GM23338 (cell line): ENCODE measurements at regions not wholly inside any gene's neighbourhood (a gene's known extent, or its start where the extent isn't known, plus 50 kb on each side); places are given as distances from the start of the nearest gene placed in this dataset.
A peak's percentile ranks its signal among the peaks of the same experiment; 100 is the strongest.

ENCODE experiments used
- ATAC-seq: fragments of 200-7000 bp; cut with Tn5 transposase; 3 replicates; pipeline ENCODE4 v1.9.1; 2020
- DNase-seq: peaks from one replicate; pipeline ENCODE4 v3.0.0-alpha.2; 2015; ENCODE audit warnings: low spot score
- H2AFZ ChIP-seq: fragments of 200-600 bp; sonication (generic); 2 replicates; pipeline ENCODE4 v1.8.0; 2016; ENCODE audit warnings: antibody characterized with exemption, mild to moderate bottlenecking, moderate library complexity
- H3F3A ChIP-seq: fragments of 200-600 bp; sonication (generic); replicated peaks from 2 replicates; pipeline ENCODE4 v1.8.0; 2017; ENCODE audit warnings: antibody characterized with exemption, mixed run types, low read depth
- H3K27ac ChIP-seq: fragments of 200-600 bp; sonication (generic); 2 replicates; pipeline ENCODE4 v1.6.1; 2016; ENCODE audit warnings: low read depth
- H3K27me3 ChIP-seq: fragments of 200-600 bp; sonication (generic); 2 replicates; pipeline ENCODE4 v1.8.0; 2016; ENCODE audit warnings: mild to moderate bottlenecking, mixed run types, moderate library complexity; ENCODE audit not compliant: insufficient read depth
- H3K36me3 ChIP-seq: fragments of 200-600 bp; sonication (generic); 2 replicates; pipeline ENCODE4 v1.8.0; 2016; ENCODE audit warnings: mild to moderate bottlenecking; ENCODE audit not compliant: insufficient read depth
- H3K4me1 ChIP-seq: fragments of 200-600 bp; sonication (generic); 2 replicates; pipeline ENCODE4 v1.8.0; 2016; ENCODE audit warnings: mild to moderate bottlenecking, moderate library complexity; ENCODE audit not compliant: insufficient read depth
- H3K4me2 ChIP-seq: fragments of 200-600 bp; sonication (generic); 2 replicates; pipeline ENCODE4 v1.7.1; 2017; ENCODE audit warnings: mixed run types
- H3K4me3 ChIP-seq: fragments of 200-600 bp; sonication (generic); 2 replicates; pipeline ENCODE4 v1.6.1; 2016; ENCODE audit warnings: mixed run types
- H3K79me2 ChIP-seq: fragments of 200-600 bp; sonication (generic); replicated peaks from 2 replicates; pipeline ENCODE4 v1.8.0; 2017; ENCODE audit warnings: mild to moderate bottlenecking; ENCODE audit not compliant: insufficient read depth
- H3K9me2 ChIP-seq: fragments of 200-600 bp; sonication (generic); 2 replicates; pipeline ENCODE4 v1.8.0; 2017; ENCODE audit not compliant: insufficient read depth
- H4K20me1 ChIP-seq: fragments of 200-600 bp; sonication (generic); replicated peaks from 2 replicates; pipeline ENCODE4 v1.8.0; 2017; ENCODE audit warnings: mild to moderate bottlenecking; ENCODE audit not compliant: insufficient read depth
- H3K27ac Mint-ChIP-seq: 2 replicates; pipeline ENCODE4 v1.8.0; 2020; ENCODE audit warnings: inconsistent platforms, mild to moderate bottlenecking, moderate library complexity, mixed read lengths
- H3K27me3 Mint-ChIP-seq: 3 replicates; pipeline ENCODE4 v1.8.0; 2022; ENCODE audit warnings: low read depth, mild to moderate bottlenecking, moderate library complexity, mixed read lengths, inconsistent platforms; ENCODE audit not compliant: insufficient read depth, poor library complexity
- H3K36me3 Mint-ChIP-seq: 3 replicates; pipeline ENCODE4 v1.8.0; 2021; ENCODE audit warnings: low read depth, mild to moderate bottlenecking, inconsistent platforms, moderate library complexity, mixed read lengths
- H3K4me1 Mint-ChIP-seq: 3 replicates; pipeline ENCODE4 v1.8.0; 2020; ENCODE audit warnings: mild to moderate bottlenecking, inconsistent platforms, mixed read lengths
- H3K4me3 Mint-ChIP-seq: 3 replicates; pipeline ENCODE4 v1.8.0; 2021; ENCODE audit warnings: moderate library complexity, mild to moderate bottlenecking, inconsistent platforms, mixed read lengths
- H3K9me3 Mint-ChIP-seq: 3 replicates; pipeline ENCODE4 v1.8.0; 2020; ENCODE audit warnings: moderate library complexity, mild to moderate bottlenecking, inconsistent platforms, mixed read lengths
- CREB1 ChIP-seq: fragments of 250-450 bp; sonication (Bioruptor Pico); IDR thresholded peaks from 2 replicates; pipeline ENCODE4 v1.5.0; 2020; ENCODE audit warnings: low read depth, mild to moderate bottlenecking, moderate library complexity
- EZH2 ChIP-seq: fragments of 200-600 bp; sonication (generic); IDR thresholded peaks from one replicate; pipeline ENCODE4 v1.8.0; 2017; ENCODE audit warnings: antibody characterized with exemption, mild to moderate bottlenecking, low read depth; ENCODE audit not compliant: unreplicated experiment
- EZH2phosphoT487 ChIP-seq: fragments of 200-600 bp; sonication (generic); IDR thresholded peaks from one replicate; pipeline ENCODE4 v1.8.1; 2018; ENCODE audit warnings: antibody characterized with exemption; ENCODE audit not compliant: unreplicated experiment
- JUNB ChIP-seq: IDR thresholded peaks from one replicate; pipeline ENCODE4 v1.6.1; 2016; ENCODE audit warnings: antibody characterized with exemption; ENCODE audit not compliant: unreplicated experiment
- NANOG ChIP-seq: IDR thresholded peaks from 2 replicates; pipeline ENCODE4 v1.6.1; 2016; ENCODE audit warnings: antibody characterized with exemption, borderline replicate concordance
- POLR2AphosphoS5 ChIP-seq: IDR thresholded peaks from 2 replicates; pipeline ENCODE4 v1.6.1; 2016; ENCODE audit warnings: antibody characterized with exemption, low read depth
- STAT1 ChIP-seq: IDR thresholded peaks from one replicate; pipeline ENCODE4 v1.6.1; 2016; ENCODE audit warnings: antibody characterized with exemption; ENCODE audit not compliant: unreplicated experiment
- ZNF114 ChIP-seq: fragments of 250-450 bp; sonication (Bioruptor Pico); IDR thresholded peaks from 2 replicates; pipeline ENCODE4 v1.5.0; 2020; ENCODE audit warnings: mild to moderate bottlenecking, moderate library complexity
- ZNF331 ChIP-seq: fragments of 250-450 bp; sonication (Bioruptor Pico); IDR thresholded peaks from 2 replicates; pipeline ENCODE4 v1.5.0; 2020; ENCODE audit warnings: low read depth, mild to moderate bottlenecking, moderate library complexity
- TF ChIP-seq, protein P1 (sequence below): IDR thresholded peaks from 2 replicates; pipeline ENCODE4 v1.6.1; 2016; ENCODE audit warnings: antibody characterized with exemption
- TF ChIP-seq, protein P2 (sequence below), 2 experiments: fragments of 200-600 bp in 1 of 2; sonication (generic) in 1 of 2; conservative IDR thresholded peaks; 2 replicates each; pipeline versions ENCODE4 v1.5.1 to v1.6.1; 2016 to 2017; ENCODE audit warnings: antibody characterized with exemption in 2 of 2, low read depth in 2 of 2, mild to moderate bottlenecking in 2 of 2, moderate library complexity in 1 of 2
- TF ChIP-seq, protein P3 (sequence below): IDR thresholded peaks from one replicate; pipeline ENCODE4 v1.6.1; 2018; ENCODE audit warnings: antibody characterized with exemption; ENCODE audit not compliant: unreplicated experiment
- TF ChIP-seq, protein P4 (sequence below): fragments of 250-450 bp; sonication (Bioruptor Pico); IDR thresholded peaks from 2 replicates; pipeline ENCODE4 v1.5.0; 2020; ENCODE audit warnings: mild to moderate bottlenecking, moderate library complexity

DNA sequence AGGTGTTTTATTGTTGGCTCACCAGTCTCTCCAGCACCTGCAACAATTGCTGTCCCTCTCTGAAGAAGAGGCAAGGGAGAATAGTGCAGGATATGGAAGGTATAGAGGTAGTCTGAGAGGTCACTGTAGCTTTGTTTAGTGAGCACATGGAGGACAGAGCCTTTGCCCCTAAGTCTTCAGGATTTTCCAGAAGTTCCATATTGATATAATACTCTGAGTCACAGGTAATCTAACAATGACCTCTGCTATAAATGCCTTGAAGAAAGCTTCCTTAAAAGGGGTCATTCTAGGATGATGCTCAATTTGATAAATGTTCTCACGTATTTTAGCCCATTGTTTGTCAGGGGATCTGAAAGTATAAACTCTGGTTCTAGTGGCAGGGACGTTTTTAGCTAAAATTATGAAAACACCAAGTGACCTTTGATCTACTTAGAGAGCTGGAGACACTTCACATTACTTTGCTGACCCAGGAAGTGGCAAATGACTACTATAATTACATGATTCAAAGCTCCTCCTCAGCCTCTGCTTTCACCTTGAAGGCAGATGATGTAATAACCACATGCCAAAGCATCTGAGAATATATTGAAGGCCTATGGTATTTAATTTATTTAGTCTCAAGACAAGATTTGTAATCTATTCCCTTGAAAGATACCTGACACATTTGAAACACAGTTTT, 366.9 kb upstream of the NUDT12 start:
- H3K36me3 ChIP-seq = no peaks in the 10 kb centered on the region
- H3K79me2 ChIP-seq = no peaks in the 10 kb centered on the region
- no peaks in the 10 kb centered on the region for H3K27me3 ChIP-seq
- ATAC-seq (no peak), DNase-seq (no peak)
- no peaks in the 10 kb centered on the region for H4K20me1 ChIP-seq
- peak overlapping the region; percentile 1; the same call in 1 of the 2 replicates for H2AFZ ChIP-seq
- H3K9me2 ChIP-seq = no peaks in the 10 kb centered on the region
- no peak overlapping the region for H3K27ac Mint-ChIP-seq
- no peaks in the 10 kb centered on the region for H3K4me1 ChIP-seq
- H3K36me3 Mint-ChIP-seq = no peaks in the 10 kb centered on the region
- H3K4me1 Mint-ChIP-seq = peaks cover 11% of the 10 kb centered on the region
- H3K4me2 ChIP-seq = no peak overlapping the region
- H3K4me3 Mint-ChIP-seq = no peak overlapping the region
- H3K27ac ChIP-seq = no peak overlapping the region
- TF ChIP-seq, protein P1, sequence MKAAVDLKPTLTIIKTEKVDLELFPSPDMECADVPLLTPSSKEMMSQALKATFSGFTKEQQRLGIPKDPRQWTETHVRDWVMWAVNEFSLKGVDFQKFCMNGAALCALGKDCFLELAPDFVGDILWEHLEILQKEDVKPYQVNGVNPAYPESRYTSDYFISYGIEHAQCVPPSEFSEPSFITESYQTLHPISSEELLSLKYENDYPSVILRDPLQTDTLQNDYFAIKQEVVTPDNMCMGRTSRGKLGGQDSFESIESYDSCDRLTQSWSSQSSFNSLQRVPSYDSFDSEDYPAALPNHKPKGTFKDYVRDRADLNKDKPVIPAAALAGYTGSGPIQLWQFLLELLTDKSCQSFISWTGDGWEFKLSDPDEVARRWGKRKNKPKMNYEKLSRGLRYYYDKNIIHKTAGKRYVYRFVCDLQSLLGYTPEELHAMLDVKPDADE = no peak
- TF ChIP-seq NANOG (no peak), EZH2 (no peak), JUNB (no peak), CREB1 (no peak), EZH2phosphoT487 (no peak), ZNF331 (CRISPR knock-in tag) (no peak), POLR2AphosphoS5 (no peak), STAT1 (no peak), ZNF114 (CRISPR knock-in tag) (no peak)
- TF ChIP-seq, protein P2, sequence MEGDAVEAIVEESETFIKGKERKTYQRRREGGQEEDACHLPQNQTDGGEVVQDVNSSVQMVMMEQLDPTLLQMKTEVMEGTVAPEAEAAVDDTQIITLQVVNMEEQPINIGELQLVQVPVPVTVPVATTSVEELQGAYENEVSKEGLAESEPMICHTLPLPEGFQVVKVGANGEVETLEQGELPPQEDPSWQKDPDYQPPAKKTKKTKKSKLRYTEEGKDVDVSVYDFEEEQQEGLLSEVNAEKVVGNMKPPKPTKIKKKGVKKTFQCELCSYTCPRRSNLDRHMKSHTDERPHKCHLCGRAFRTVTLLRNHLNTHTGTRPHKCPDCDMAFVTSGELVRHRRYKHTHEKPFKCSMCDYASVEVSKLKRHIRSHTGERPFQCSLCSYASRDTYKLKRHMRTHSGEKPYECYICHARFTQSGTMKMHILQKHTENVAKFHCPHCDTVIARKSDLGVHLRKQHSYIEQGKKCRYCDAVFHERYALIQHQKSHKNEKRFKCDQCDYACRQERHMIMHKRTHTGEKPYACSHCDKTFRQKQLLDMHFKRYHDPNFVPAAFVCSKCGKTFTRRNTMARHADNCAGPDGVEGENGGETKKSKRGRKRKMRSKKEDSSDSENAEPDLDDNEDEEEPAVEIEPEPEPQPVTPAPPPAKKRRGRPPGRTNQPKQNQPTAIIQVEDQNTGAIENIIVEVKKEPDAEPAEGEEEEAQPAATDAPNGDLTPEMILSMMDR (conservative IDR thresholded peaks at IDR 0.05; ENCODE audit: low read depth in 2 of 2) = no peak
- TF ChIP-seq, protein P3, sequence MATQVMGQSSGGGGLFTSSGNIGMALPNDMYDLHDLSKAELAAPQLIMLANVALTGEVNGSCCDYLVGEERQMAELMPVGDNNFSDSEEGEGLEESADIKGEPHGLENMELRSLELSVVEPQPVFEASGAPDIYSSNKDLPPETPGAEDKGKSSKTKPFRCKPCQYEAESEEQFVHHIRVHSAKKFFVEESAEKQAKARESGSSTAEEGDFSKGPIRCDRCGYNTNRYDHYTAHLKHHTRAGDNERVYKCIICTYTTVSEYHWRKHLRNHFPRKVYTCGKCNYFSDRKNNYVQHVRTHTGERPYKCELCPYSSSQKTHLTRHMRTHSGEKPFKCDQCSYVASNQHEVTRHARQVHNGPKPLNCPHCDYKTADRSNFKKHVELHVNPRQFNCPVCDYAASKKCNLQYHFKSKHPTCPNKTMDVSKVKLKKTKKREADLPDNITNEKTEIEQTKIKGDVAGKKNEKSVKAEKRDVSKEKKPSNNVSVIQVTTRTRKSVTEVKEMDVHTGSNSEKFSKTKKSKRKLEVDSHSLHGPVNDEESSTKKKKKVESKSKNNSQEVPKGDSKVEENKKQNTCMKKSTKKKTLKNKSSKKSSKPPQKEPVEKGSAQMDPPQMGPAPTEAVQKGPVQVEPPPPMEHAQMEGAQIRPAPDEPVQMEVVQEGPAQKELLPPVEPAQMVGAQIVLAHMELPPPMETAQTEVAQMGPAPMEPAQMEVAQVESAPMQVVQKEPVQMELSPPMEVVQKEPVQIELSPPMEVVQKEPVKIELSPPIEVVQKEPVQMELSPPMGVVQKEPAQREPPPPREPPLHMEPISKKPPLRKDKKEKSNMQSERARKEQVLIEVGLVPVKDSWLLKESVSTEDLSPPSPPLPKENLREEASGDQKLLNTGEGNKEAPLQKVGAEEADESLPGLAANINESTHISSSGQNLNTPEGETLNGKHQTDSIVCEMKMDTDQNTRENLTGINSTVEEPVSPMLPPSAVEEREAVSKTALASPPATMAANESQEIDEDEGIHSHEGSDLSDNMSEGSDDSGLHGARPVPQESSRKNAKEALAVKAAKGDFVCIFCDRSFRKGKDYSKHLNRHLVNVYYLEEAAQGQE = no peak
- TF ChIP-seq, protein P4, sequence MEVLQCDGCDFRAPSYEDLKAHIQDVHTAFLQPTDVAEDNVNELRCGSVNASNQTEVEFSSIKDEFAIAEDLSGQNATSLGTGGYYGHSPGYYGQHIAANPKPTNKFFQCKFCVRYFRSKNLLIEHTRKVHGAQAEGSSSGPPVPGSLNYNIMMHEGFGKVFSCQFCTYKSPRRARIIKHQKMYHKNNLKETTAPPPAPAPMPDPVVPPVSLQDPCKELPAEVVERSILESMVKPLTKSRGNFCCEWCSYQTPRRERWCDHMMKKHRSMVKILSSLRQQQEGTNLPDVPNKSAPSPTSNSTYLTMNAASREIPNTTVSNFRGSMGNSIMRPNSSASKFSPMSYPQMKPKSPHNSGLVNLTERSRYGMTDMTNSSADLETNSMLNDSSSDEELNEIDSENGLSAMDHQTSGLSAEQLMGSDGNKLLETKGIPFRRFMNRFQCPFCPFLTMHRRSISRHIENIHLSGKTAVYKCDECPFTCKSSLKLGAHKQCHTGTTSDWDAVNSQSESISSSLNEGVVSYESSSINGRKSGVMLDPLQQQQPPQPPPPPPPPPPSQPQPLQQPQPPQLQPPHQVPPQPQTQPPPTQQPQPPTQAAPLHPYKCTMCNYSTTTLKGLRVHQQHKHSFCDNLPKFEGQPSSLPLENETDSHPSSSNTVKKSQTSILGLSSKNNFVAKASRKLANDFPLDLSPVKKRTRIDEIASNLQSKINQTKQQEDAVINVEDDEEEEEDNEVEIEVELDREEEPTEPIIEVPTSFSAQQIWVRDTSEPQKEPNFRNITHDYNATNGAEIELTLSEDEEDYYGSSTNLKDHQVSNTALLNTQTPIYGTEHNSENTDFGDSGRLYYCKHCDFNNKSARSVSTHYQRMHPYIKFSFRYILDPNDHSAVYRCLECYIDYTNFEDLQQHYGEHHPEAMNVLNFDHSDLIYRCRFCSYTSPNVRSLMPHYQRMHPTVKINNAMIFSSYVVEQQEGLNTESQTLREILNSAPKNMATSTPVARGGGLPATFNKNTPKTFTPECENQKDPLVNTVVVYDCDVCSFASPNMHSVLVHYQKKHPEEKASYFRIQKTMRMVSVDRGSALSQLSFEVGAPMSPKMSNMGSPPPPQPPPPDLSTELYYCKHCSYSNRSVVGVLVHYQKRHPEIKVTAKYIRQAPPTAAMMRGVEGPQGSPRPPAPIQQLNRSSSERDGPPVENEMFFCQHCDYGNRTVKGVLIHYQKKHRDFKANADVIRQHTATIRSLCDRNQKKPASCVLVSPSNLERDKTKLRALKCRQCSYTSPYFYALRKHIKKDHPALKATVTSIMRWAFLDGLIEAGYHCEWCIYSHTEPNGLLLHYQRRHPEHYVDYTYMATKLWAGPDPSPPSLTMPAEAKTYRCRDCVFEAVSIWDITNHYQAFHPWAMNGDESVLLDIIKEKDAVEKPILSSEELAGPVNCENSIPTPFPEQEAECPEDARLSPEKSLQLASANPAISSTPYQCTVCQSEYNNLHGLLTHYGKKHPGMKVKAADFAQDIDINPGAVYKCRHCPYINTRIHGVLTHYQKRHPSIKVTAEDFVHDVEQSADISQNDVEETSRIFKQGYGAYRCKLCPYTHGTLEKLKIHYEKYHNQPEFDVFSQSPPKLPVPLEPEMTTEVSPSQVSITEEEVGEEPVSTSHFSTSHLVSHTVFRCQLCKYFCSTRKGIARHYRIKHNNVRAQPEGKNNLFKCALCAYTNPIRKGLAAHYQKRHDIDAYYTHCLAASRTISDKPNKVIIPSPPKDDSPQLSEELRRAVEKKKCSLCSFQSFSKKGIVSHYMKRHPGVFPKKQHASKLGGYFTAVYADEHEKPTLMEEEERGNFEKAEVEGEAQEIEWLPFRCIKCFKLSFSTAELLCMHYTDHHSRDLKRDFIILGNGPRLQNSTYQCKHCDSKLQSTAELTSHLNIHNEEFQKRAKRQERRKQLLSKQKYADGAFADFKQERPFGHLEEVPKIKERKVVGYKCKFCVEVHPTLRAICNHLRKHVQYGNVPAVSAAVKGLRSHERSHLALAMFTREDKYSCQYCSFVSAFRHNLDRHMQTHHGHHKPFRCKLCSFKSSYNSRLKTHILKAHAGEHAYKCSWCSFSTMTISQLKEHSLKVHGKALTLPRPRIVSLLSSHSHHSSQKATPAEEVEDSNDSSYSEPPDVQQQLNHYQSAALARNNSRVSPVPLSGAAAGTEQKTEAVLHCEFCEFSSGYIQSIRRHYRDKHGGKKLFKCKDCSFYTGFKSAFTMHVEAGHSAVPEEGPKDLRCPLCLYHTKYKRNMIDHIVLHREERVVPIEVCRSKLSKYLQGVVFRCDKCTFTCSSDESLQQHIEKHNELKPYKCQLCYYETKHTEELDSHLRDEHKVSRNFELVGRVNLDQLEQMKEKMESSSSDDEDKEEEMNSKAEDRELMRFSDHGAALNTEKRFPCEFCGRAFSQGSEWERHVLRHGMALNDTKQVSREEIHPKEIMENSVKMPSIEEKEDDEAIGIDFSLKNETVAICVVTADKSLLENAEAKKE = no peak
- H3K27me3 Mint-ChIP-seq = no peaks in the 10 kb centered on the region
- no peak overlapping the region for H3K4me3 ChIP-seq
- no peaks in the 10 kb centered on the region for H3F3A ChIP-seq
- H3K9me3 Mint-ChIP-seq = no peaks in the 10 kb centered on the region
